Astrocyte (in vitro differentiated cells and primary cell): ENCODE measurements at regions not wholly inside any gene's neighbourhood (a gene's known extent, or its start where the extent isn't known, plus 50 kb on each side); places are given as distances from the start of the nearest gene placed in this dataset.

Experiments
- DNase-seq: peaks from one replicate; pipeline ENCODE4 v3.0.0-alpha.2; 2010; ENCODE audit warnings: low read depth
- FAIRE-seq: peaks from 2 replicates; lab custom pipeline; 2011; peaks lifted over from hg19 to GRCh38; lab: Jason Lieb, UNC
- H2AFZ ChIP-seq: 2 replicates; pipeline ENCODE4 v1.6.0; 2012; ENCODE audit warnings: low read depth, low read length, inconsistent platforms
- H3K27ac ChIP-seq: 2 replicates; pipeline ENCODE4 v1.5.1; 2011; ENCODE audit warnings: low read depth, low read length, inconsistent platforms
- H3K27me3 ChIP-seq: 2 replicates; pipeline ENCODE4 v1.6.0; 2011; ENCODE audit warnings: low read length, inconsistent platforms; ENCODE audit not compliant: insufficient read depth
- H3K36me3 ChIP-seq: 2 replicates; pipeline ENCODE4 v1.5.1; 2011; ENCODE audit warnings: low read length, inconsistent platforms; ENCODE audit not compliant: insufficient read depth
- H3K4me1 ChIP-seq: 2 replicates; pipeline ENCODE4 v1.5.1; 2011; ENCODE audit warnings: low read length, inconsistent platforms; ENCODE audit not compliant: insufficient read depth
- H3K4me2 ChIP-seq: 2 replicates; pipeline ENCODE4 v1.6.0; 2012; ENCODE audit warnings: low read length, inconsistent platforms
- H3K4me3 ChIP-seq: 2 replicates; pipeline ENCODE4 v1.5.1; 2011; ENCODE audit warnings: low read depth, mild to moderate bottlenecking, low read length, inconsistent platforms; ENCODE audit not compliant: insufficient read depth
- H3K79me2 ChIP-seq: 2 replicates; pipeline ENCODE4 v1.6.0; 2012; ENCODE audit warnings: mild to moderate bottlenecking, low read length, inconsistent platforms; ENCODE audit not compliant: insufficient read depth
- H3K9ac ChIP-seq: 2 replicates; pipeline ENCODE4 v1.6.0; 2012; ENCODE audit warnings: mild to moderate bottlenecking, low read length, inconsistent platforms
- H3K9me3 ChIP-seq: 2 replicates; pipeline ENCODE4 v1.5.1; 2012; ENCODE audit warnings: low read depth, mild to moderate bottlenecking, low read length, inconsistent platforms; ENCODE audit not compliant: insufficient read depth
- H4K20me1 ChIP-seq: 2 replicates; pipeline ENCODE4 v1.6.0; 2012; ENCODE audit warnings: low read length, inconsistent platforms; ENCODE audit not compliant: insufficient read depth
- H3K27ac Mint-ChIP-seq: one replicate; pipeline ENCODE4 v1.8.0; 2021; ENCODE audit warnings: mild to moderate bottlenecking, mixed read lengths; ENCODE audit not compliant: unreplicated experiment
- H3K27me3 Mint-ChIP-seq: one replicate; pipeline ENCODE4 v1.8.0; 2021; ENCODE audit warnings: low read depth, mixed read lengths; ENCODE audit not compliant: unreplicated experiment
- H3K36me3 Mint-ChIP-seq: one replicate; pipeline ENCODE4 v1.8.0; 2021; ENCODE audit warnings: low read depth, mixed read lengths; ENCODE audit not compliant: unreplicated experiment
- H3K4me1 Mint-ChIP-seq: one replicate; pipeline ENCODE4 v1.8.0; 2021; ENCODE audit warnings: low read depth, mixed read lengths; ENCODE audit not compliant: unreplicated experiment
- H3K4me3 Mint-ChIP-seq: one replicate; pipeline ENCODE4 v1.8.0; 2021; ENCODE audit warnings: mild to moderate bottlenecking, moderate library complexity, mixed read lengths; ENCODE audit not compliant: unreplicated experiment
- H3K9me3 Mint-ChIP-seq: one replicate; pipeline ENCODE4 v1.8.0; 2021; ENCODE audit warnings: mild to moderate bottlenecking, mixed read lengths; ENCODE audit not compliant: unreplicated experiment
- CTCF ChIP-seq: IDR thresholded peaks from 2 replicates; pipeline ENCODE4 v1.5.1; 2011; ENCODE audit warnings: low read depth, mild to moderate bottlenecking, inconsistent platforms, low read length, moderate library complexity; ENCODE audit not compliant: insufficient read depth
- EZH2 ChIP-seq: IDR thresholded peaks from 2 replicates; pipeline ENCODE4 v1.6.1; 2012; ENCODE audit warnings: mild to moderate bottlenecking, low read length, inconsistent platforms; ENCODE audit not compliant: insufficient read depth

GRCh38 chrY:8488955-8489354 lies 848.3 kb upstream of the TSPY4 start:
- Histone ChIP-seq H3K4me2 (no peak overlapping the region), H2AFZ (no peak overlapping the region), H3K9me3 (no peaks in the 10 kb centered on the region), H3K27me3 (no peaks in the 10 kb centered on the region), H3K27ac (no peak overlapping the region), H3K9ac (no peak overlapping the region), H3K4me1 (no peaks in the 10 kb centered on the region), H3K4me3 (no peak overlapping the region), H4K20me1 (no peaks in the 10 kb centered on the region), H3K36me3 (no peaks in the 10 kb centered on the region), H3K79me2 (no peaks in the 10 kb centered on the region)
- no peak for FAIRE-seq
- Mint-ChIP-seq H3K4me3 (no peak overlapping the region), H3K36me3 (no peaks in the 10 kb centered on the region), H3K4me1 (no peaks in the 10 kb centered on the region), H3K27ac (no peak overlapping the region), H3K27me3 (no peaks in the 10 kb centered on the region), H3K9me3 (no peaks in the 10 kb centered on the region)
- no peak for DNase-seq
- TF ChIP-seq CTCF, result no peak
- TF ChIP-seq EZH2, result no peak

GRCh38 chrY:8489880-8490630 lies 847.2 kb upstream of the TSPY4 start:
- H3K36me3 Mint-ChIP-seq, result no peaks in the 10 kb centered on the region
- no peaks in the 10 kb centered on the region for H3K9me3 Mint-ChIP-seq
- FAIRE-seq (no peak), DNase-seq (no peak)
- Histone ChIP-seq H2AFZ (no peak overlapping the region), H3K79me2 (no peaks in the 10 kb centered on the region), H3K9me3 (no peaks in the 10 kb centered on the region), H4K20me1 (no peaks in the 10 kb centered on the region), H3K9ac (no peak overlapping the region), H3K36me3 (no peaks in the 10 kb centered on the region), H3K27me3 (no peaks in the 10 kb centered on the region), H3K4me2 (no peak overlapping the region), H3K27ac (no peak overlapping the region), H3K4me3 (no peak overlapping the region), H3K4me1 (no peaks in the 10 kb centered on the region)
- no peak overlapping the region for H3K27ac Mint-ChIP-seq
- TF ChIP-seq EZH2 (no peak), CTCF (no peak)
- H3K27me3 Mint-ChIP-seq, result no peaks in the 10 kb centered on the region
- H3K4me1 Mint-ChIP-seq, result no peaks in the 10 kb centered on the region
- H3K4me3 Mint-ChIP-seq, result no peak overlapping the region

- Mint-ChIP-seq H3K27me3 (no peaks in the 10 kb centered on the region), H3K27ac (no peak overlapping the region), H3K9me3 (no peaks in the 10 kb centered on the region), H3K4me3 (no peak overlapping the region), H3K4me1 (no peaks in the 10 kb centered on the region), H3K36me3 (no peaks in the 10 kb centered on the region)
- TF ChIP-seq EZH2, result no peak
- no peak for TF ChIP-seq CTCF
- Histone ChIP-seq H3K9me3 (no peaks in the 10 kb centered on the region), H3K4me2 (no peak overlapping the region), H3K9ac (no peak overlapping the region), H3K27me3 (no peaks in the 10 kb centered on the region), H3K27ac (no peak overlapping the region), H3K79me2 (no peaks in the 10 kb centered on the region), H3K4me3 (no peak overlapping the region), H4K20me1 (no peaks in the 10 kb centered on the region), H2AFZ (no peak overlapping the region), H3K4me1 (no peaks in the 10 kb centered on the region), H3K36me3 (no peaks in the 10 kb centered on the region)
- FAIRE-seq (no peak), DNase-seq (no peak)
These were observed 842.9 kb upstream of the TSPY4 start for GRCh38 chrY:8494396-8494795.
